Skeletal muscle satellite cell (primary cell): ENCODE measurements at regions not wholly inside any gene's neighbourhood (a gene's known extent, or its start where the extent isn't known, plus 50 kb on each side); places are given as distances from the start of the nearest gene placed in this dataset. TPM values are rescaled to one million over a fixed set of nuclear protein-coding genes. Genes with fewer than 3 reads are reported as not detected.

ENCODE experiments used
- H3K27me3 ChIP-seq: 2 replicates; pipeline ENCODE4 v1.7.0; 2013; ENCODE audit warnings: low read length; ENCODE audit not compliant: control insufficient read depth, insufficient read depth
- H3K36me3 ChIP-seq: 2 replicates; pipeline ENCODE4 v1.7.0; 2013; ENCODE audit warnings: mild to moderate bottlenecking, control low read depth, low read length; ENCODE audit not compliant: insufficient read depth
- H3K4me1 ChIP-seq: 2 replicates; pipeline ENCODE4 v1.7.0; 2013; ENCODE audit warnings: low read length; ENCODE audit not compliant: control insufficient read depth, insufficient read depth
- H3K4me2 ChIP-seq: 2 replicates; pipeline ENCODE4 v1.7.0; 2013; ENCODE audit warnings: mild to moderate bottlenecking, low read length
- H3K4me3 ChIP-seq: 2 replicates; pipeline ENCODE4 v1.7.0; 2013; ENCODE audit warnings: low read length
- H3K9ac ChIP-seq: 2 replicates; pipeline ENCODE4 v1.7.0; 2013; ENCODE audit warnings: mild to moderate bottlenecking, low read depth, low read length, moderate library complexity
- H3K9me3 ChIP-seq: replicated peaks from 2 replicates; pipeline ENCODE4 v1.7.0; 2013; ENCODE audit warnings: mild to moderate bottlenecking, control low read depth, low read length
- small RNA-seq: library from RNA; depleted of rRNA; stranded (forward); fragments of <200 nt; gene quantifications from one replicate; pipeline ENCODE3, GENCODE V24; 2012

DNA sequence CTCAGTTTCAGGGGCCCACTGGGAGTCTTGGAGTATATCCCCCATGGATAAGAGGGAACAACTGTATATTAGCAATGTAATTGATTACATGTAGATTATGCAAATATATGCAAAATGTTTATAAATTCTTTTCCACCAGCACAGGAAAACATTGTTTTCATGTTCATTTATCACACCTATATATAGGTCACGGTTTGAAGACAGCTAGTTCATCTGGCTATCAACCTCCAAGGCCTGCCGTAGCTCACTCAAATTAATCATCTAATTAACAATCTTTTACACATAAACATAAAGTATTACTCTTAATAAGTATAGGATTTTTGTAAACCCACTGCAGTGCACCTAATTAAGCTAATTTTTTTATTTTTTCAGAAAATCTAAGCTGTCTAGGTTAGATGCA is 53.7 kb upstream of the SP4 start:
- no peak overlapping the region for H3K4me2 ChIP-seq
- H3K27me3 ChIP-seq = no peaks in the 10 kb centered on the region
- H3K9me3 ChIP-seq = no peaks in the 10 kb centered on the region
- H3K4me1 ChIP-seq = no peaks in the 10 kb centered on the region
- no peak overlapping the region for H3K9ac ChIP-seq
- no peak overlapping the region for H3K4me3 ChIP-seq
- H3K36me3 ChIP-seq = no peaks in the 10 kb centered on the region

- H3K4me1 ChIP-seq = no peaks in the 10 kb centered on the region
- no peak overlapping the region for H3K4me2 ChIP-seq
- H3K9me3 ChIP-seq = no peaks in the 10 kb centered on the region
- H3K4me3 ChIP-seq = no peak overlapping the region
- H3K27me3 ChIP-seq = no peaks in the 10 kb centered on the region
- H3K9ac ChIP-seq = no peak overlapping the region
- H3K36me3 ChIP-seq = no peaks in the 10 kb centered on the region
Observed at GRCh38 chr7:21377545-21377944, 50.3 kb upstream of the SP4 start.

Small RNAs in the stretch of these regions (small RNA-seq; reads per million reads assigned to genes)
- gene RN7SL542P = not detected
